AG04450 (cell line): ENCODE measurements at regions not wholly inside any gene's neighbourhood (a gene's known extent, or its start where the extent isn't known, plus 50 kb on each side); places are given as distances from the start of the nearest gene placed in this dataset.

ENCODE experiments used
- CTCF ChIA-PET: fragments of 300-600, 350-600 bp; formaldehyde crosslinking; extraction: SDS; loops from one replicate; lab custom pipeline; 2022; ENCODE audit warnings: antibody characterized with exemption, inconsistent platforms; lab: Charles Lee
- POLR2A ChIA-PET: fragments of 350-600 bp; formaldehyde crosslinking; extraction: SDS; loops from one replicate; lab custom pipeline; 2021; ENCODE audit warnings: antibody characterized with exemption, inconsistent platforms; lab: Yijun Ruan, JAX
- DNase-seq: peaks from one replicate; pipeline ENCODE4 v3.0.0-alpha.2; 2011; ENCODE audit warnings: low read depth, low spot score
- H3K27ac ChIP-seq: one replicate; pipeline ENCODE4 v1.5.1; 2012; ENCODE audit warnings: low read depth, low read length, control low read depth
- H3K27me3 ChIP-seq: one replicate; pipeline ENCODE4 v1.6.0; 2012; ENCODE audit warnings: low read length; ENCODE audit not compliant: control insufficient read depth, insufficient read depth
- H3K4me3 ChIP-seq: 2 replicates; pipeline ENCODE4 v1.5.1; 2011; ENCODE audit warnings: mild to moderate bottlenecking, low read depth, low read length, control low read depth
- H3K9me3 ChIP-seq: 2 replicates; pipeline ENCODE4 v1.5.1; 2012; ENCODE audit warnings: low read length; ENCODE audit not compliant: control insufficient read depth, insufficient read depth
- CTCF ChIP-seq: IDR thresholded peaks from 2 replicates; pipeline ENCODE4 v1.5.1; 2011; ENCODE audit warnings: low read depth, low read length, control low read depth, inconsistent platforms

DNA sequence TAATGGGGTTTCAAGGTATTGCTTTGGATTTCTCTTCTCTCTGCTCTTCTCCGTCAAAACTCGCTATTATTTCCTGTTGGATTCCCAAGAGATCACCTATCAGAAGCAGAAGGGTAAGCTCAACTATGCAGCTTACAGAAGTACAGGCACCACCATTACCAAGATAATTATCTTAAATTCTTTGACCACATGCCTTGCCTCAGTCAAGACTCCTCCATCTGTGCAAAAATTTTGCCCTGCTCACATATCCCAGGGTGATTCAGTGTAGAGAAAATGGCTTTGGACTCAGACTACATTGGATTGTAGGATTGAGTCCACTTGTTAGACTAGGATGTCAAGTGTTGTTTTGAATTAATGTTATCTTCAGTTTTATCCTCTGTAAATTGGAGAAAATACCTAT is 698.7 kb downstream of the TDRD15 start:
- TF ChIP-seq CTCF = no peak
- POLR2A ChIA-PET = no interaction called here
- no peaks in the 10 kb centered on the region for H3K27me3 ChIP-seq
- no peak overlapping the region for H3K4me3 ChIP-seq
- H3K9me3 ChIP-seq = no peaks in the 10 kb centered on the region
- no peak overlapping the region for H3K27ac ChIP-seq
- no peak for DNase-seq
- CTCF ChIA-PET = no interaction called here

DNA sequence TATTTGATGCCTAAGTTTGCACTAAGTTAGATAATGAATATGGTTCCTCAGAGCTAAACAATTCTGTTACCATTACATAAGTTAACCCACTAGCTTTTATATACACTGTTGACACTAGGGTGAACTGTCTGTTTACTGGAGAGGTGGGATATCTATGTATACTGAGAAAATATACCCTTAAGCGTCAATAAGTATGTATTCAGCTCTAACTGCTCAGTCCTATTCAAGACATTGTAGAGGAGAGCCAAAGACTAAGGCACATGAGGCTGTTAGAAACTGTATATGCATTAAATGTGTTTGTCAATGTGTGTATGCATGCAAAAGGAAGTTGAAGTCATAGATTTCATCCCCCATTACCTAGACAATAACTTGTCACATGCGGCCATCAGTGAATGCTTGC is 710.0 kb downstream of the TDRD15 start:
- Histone ChIP-seq H3K27ac (no peak overlapping the region), H3K9me3 (no peaks in the 10 kb centered on the region), H3K4me3 (no peak overlapping the region), H3K27me3 (no peaks in the 10 kb centered on the region)
- TF ChIP-seq CTCF = no peak
- POLR2A ChIA-PET = interaction anchor here (0.9 to 1.1 kb wide), 2 partner anchors 12 to 14 kb away, joined by 3 to 5 read pairs; no protein-coding TSS in a partner anchor
- CTCF ChIA-PET = no interaction called here
- DNase-seq = no peak

GRCh38 chr2:21836261-21836660 is 712.5 kb downstream of the TDRD15 start:
- Histone ChIP-seq H3K9me3 (no peaks in the 10 kb centered on the region), H3K27me3 (no peaks in the 10 kb centered on the region), H3K27ac (no peak overlapping the region), H3K4me3 (no peak overlapping the region)
- no peak for DNase-seq
- no peak for TF ChIP-seq CTCF
- ChIA-PET POLR2A (interaction anchor here (2.4 kb wide), 1 partner anchor 16 kb away, joined by 22 read pairs; no protein-coding TSS in a partner anchor), CTCF (interaction anchor here (1.0 kb wide), 2 partner anchors 14 to 78 kb away, joined by 3 read pairs; no protein-coding TSS in a partner anchor)

DNA sequence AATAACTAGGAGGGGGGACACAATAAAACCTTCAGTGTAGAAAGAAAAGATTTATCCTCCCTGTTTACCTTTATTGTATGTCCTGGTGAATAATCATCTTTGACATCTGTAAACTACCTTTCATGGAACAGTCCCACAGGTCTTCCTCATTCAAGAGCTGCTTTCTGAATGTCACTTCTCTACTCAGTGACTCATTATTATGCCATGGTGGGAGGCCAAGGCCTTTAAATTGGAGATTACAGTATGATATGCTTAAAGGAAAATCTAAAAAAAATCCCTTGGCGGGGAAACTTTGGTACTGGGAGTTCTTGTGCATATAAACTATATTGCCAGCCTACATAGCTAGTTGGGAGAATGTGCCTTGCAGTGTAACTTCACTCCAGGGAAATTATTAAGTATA is 713.0 kb downstream of the TDRD15 start:
- ChIA-PET CTCF (interaction anchor here (1.0 kb wide), 2 partner anchors 15 to 78 kb away, joined by 3 read pairs; no protein-coding TSS in a partner anchor), POLR2A (interaction anchor here (2.4 kb wide), 1 partner anchor 16 kb away, joined by 22 read pairs; no protein-coding TSS in a partner anchor)
- no peaks in the 10 kb centered on the region for H3K27me3 ChIP-seq
- no peak for DNase-seq
- H3K27ac ChIP-seq = peak overlapping the region; percentile 35
- H3K4me3 ChIP-seq = no peak overlapping the region; the same call in 1 of the 2 replicates
- TF ChIP-seq CTCF = no peak
- H3K9me3 ChIP-seq = no peaks in the 10 kb centered on the region

DNA sequence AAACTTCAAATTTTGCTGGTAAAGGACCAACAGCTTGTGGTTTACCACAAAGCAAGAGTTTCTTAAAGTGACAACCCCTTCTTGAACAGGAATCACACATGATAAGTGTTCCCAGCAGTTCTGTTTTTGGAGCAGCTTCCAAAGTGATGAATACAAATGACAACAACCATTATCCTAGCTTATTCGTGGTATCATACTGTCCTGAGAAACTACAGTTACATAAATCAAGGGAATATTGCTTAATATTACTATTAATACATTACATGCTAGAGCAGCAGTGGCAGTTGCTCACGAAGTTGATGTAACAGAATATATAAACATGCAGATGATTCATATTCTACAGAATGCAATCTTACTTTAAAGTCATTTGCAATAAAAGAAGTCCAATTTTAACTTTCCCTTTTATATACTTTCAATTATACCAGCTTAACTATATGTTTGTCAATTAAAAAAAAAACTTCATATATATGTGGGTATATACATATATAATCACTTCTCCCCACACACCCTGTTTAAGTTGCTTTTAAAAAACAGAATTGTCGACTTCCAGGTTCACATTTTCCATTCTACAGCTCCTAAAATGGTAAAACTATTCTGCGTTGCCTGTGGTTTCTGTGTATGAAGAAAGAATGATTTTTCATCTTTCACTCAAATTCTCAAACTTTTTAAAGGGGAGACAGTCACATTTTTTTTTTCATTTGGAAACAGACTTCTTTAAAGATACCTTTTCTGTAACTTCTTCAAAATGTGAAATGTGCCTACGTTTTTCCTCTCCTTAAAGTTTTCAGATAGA is 713.6 kb downstream of the TDRD15 start:
- Histone ChIP-seq H3K27me3 (no peaks in the 10 kb centered on the region), H3K27ac (peak overlapping the region; percentile 35), H3K9me3 (no peaks in the 10 kb centered on the region), H3K4me3 (no peak overlapping the region)
- POLR2A ChIA-PET = interaction anchor here (0.6 to 2.4 kb wide), 2 partner anchors 17 to 185 kb away, joined by 4 to 22 read pairs; no protein-coding TSS in a partner anchor
- CTCF ChIA-PET = interaction anchor here (1.0 kb wide), 2 partner anchors 15 to 79 kb away, joined by 3 read pairs; no protein-coding TSS in a partner anchor
- TF ChIP-seq CTCF = no peak
- peak; percentile 66 for DNase-seq
